NCI-H446 treated with DMSO at 0.1 percent for 48 hours (cell line): ENCODE measurements at regions not wholly inside any gene's neighbourhood (a gene's known extent, or its start where the extent isn't known, plus 50 kb on each side); places are given as distances from the start of the nearest gene placed in this dataset.

Experiments
- DNase-seq: peaks from one replicate; lab custom pipeline; 2025; lab: John Stamatoyannopoulos, UW

- no peak for DNase-seq
Observed at GRCh38 chr13:50684366-50684765, 159.1 kb downstream of the DLEU7 start.

DNA sequence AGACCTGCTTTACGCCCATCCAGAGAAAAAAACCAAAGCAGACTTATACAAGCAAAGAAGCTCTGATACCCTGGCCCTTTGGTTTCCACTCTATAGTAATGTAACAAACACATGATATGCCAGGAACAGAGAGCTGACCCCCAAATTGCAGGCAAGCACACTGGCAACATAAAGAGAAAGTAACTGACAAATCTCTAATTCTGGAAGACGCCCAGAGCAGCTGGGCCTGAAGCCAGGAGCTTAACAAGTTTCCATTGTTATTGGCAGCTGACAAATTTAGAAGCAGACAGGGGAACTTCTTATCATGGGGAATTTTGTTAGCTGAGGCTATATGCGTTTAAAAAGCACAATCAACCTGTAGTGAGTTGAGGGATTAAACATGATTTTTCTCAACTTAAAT, 158.0 kb downstream of the DLEU7 start:
- peak; percentile 77 for DNase-seq

DNA sequence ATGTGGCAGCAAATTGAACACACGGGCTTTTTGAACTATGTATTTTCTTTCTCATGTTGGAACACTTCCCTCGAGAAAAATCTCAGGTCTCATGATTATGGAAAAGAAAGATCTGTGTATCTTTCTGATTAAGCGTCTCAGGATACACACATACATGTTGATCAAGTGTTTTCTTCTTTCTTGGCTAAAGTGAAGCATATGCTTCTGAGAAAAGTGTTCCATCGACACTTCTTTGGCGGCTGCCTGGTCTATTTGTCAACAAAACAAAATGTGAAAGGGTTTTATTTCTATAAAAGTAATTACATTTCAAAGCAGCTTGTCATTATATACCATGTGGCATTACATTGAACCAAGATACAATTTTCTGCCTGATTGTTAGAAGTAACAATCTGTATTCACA, 157.5 kb downstream of the DLEU7 start:
- no peak for DNase-seq

DNA sequence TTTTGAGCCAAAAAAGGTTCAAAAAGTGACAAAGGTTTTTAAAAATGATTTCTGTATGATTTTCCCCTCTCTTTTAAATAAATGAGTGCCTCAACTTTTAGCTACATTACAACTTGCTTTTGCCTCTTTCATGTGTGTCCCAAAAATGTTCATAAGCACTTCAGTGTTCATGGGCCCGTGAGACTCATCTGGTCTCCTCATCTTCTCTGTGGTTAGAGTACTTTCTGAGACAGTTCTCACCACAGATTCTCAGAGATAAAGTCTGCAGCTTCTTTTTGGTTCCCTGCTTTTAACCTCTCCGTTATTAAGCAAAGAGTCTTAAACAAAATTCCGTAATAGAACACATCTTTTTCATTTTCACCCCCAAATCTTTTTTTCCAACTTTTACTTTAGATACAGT, 156.9 kb downstream of the DLEU7 start:
- DNase-seq, result no peak

- DNase-seq, result no peak
Observed at GRCh38 chr13:50687545-50687944, 155.9 kb downstream of the DLEU7 start.

GRCh38 chr13:50690006-50690405, 153.5 kb downstream of the DLEU7 start:
- DNase-seq, result peak; percentile 26

GRCh38 chr13:50691176-50691680, 152.3 kb downstream of the DLEU7 start:
- peak; percentile 37 for DNase-seq

DNA sequence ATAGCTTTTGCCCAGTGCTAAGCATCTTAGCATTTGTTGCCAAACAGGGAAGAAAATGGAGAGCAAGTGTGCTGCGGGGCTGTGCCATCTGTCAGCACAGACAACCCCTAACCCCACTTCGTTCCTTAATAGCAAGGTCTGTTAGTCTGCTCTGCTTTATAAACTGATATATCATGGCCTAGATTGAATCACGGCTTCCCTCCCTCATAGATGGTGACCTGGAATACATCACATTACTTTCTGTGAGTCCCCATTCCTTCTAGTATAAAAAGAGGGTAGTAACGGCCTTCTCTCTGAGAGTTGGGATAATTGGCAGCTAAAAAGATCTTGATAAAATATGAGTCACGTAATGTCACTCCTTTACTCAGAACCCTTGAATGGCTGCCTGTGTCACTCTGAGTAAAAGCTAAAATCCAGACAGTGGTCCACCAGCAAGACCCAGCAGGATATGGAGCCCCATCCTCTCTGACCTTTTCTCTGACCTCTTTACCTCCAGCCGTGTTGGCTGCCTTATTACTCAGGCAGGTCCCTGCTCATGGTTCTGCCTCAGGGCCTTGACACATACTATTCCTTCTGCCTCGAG, 151.7 kb downstream of the DLEU7 start:
- no peak for DNase-seq

- DNase-seq, result no peak
Observed at GRCh38 chr13:50692396-50692915, 151.0 kb downstream of the DLEU7 start.

DNA sequence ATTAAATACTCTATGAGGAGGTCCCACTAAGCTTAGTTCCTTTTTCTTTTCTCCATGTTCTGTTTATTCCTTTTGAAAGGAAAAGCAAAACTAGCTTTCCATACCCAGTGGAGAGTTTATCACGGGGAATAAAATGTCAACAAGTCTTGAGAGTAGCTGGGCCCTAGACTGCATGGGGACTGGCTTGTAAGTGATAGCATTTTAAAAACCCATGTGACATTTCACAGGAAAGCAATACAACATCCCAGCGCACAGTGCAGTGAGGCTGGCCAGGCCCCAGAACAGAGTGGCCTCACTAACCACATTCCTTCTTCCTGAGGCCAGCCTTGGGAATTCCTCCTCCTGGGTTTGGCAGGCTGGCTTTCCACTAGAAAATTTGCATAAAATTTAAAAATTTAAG, 149.8 kb downstream of the DLEU7 start:
- no peak for DNase-seq

- no peak for DNase-seq
Observed at GRCh38 chr13:50697746-50698539, 145.5 kb downstream of the DLEU7 start.

DNA sequence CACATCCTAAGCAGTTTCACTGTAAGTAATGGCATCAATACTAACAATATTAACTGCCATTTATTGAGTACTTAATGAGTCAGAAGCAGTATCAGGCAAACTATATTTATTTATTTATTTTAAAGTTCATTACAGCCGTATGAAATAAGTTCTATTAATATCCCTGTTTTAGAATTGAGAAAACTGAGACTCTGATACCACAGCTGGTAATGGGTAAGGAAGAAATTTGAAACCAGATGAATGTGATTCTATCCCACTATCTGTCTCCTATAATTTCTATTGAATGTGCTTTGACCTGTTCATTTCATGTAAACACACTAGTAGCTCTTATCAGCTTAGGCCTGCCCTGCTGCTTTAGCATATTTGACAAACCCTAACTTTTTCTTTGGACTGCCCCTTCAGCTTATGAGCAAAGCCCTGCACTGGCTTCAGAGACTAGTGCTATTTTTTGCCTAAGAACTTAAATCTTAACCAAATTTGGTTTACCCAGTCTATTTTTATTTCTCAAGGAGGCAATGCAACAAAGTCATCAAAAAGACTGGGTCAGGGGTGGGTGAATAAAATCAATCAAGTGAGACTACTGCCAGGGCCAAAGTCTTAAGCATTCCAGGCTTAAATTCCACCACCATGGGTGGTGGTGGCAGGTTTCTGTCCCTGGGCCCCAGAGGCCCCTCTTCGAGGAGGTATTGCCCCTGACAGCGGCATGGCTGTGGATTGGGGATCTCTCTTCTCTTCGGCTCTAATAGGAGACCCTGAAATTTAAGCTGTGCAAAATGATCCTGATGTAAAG, 143.4 kb downstream of the DLEU7 start:
- DNase-seq, result no peak

- no peak for DNase-seq
Observed at GRCh38 chr13:50700664-50701305, 142.7 kb downstream of the DLEU7 start.

- DNase-seq, result no peak
Observed at GRCh38 chr13:50701469-50701868, 142.0 kb downstream of the DLEU7 start.

DNA sequence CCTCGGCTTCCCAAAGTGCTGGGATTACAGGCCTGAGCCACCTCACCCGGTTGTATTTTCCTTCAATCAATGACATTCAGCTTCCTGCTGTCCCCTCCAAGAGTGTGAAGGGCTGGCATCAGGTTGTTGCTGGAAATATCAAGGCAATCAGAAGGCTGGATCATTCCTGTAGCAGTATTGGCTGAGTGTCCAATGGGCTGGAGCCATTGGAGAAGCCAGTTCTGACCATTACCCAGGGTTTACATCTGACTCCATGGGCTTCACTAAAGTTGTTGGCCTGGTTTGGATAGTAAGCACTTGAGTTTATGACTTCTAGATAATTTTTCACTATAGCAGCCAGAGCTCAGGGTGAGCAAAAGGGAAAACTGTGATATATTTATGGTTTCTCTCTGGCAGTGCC, 137.0 kb downstream of the DLEU7 start:
- no peak for DNase-seq

DNA sequence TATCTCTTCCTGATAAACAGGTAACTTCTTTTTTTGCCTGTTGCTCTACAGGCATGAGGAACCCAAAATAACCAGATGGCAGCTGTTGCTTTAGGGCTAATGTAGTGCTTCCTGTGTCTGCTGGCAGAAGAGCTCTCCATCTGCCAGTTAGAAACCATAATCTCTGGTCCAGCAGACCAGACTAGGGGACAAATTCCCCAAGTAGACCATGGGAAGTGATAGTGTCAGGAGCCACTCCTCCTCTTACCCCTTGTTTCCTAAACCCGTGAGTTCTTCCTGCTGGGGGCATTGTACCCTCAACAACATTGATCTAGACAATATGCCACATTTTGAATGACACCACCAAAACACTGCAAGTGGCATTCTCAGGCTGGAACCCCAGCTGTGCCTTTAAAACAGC, 135.9 kb downstream of the DLEU7 start:
- peak; percentile 40 for DNase-seq

- no peak for DNase-seq
Observed at GRCh38 chr13:50708461-50708860, 135.0 kb downstream of the DLEU7 start.

GRCh38 chr13:50709058-50709457, 134.4 kb downstream of the DLEU7 start:
- DNase-seq, result no peak

- no peak for DNase-seq
Observed at GRCh38 chr13:50711131-50711815, 132.2 kb downstream of the DLEU7 start.

DNA sequence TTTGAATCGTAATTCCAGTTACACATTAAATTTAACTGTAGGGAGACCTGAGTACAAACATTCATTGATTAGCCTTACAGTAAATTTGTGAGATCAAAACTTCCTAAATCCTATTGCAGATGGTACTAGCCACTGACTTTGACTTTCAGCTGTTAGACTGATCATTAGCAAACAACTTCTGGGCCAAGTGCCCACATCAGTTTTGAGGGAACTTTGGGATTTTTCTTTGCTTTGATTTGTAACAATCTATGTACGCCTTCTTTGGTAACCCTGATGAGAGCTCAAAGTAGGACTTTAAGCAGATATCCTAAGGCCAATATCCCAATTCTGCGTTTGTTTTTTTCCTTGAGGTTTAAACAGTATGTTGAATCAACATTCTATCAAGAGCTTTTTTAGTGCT, 131.5 kb downstream of the DLEU7 start:
- DNase-seq, result peak; percentile 45

DNA sequence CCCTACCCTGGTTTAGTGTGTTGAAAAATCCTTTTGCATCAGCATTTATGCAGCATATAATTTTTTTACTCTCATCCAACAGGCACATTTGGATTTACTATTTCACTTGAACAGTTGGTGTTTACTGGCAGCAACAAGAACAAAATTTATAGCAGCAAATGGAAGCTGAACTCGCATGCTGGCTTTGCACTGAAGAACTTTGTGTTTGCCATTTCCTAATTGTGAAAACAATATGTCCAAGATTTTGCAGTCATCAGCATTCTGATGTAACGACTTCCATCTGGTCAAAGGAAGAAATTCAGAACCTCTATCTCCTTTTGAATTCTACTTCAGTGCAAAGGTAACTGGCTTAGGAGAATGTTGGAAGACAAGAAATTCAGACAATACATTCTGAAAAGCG, 131.0 kb downstream of the DLEU7 start:
- DNase-seq, result peak; percentile 80
